PC-3 (cell line): ENCODE measurements at regions not wholly inside any gene's neighbourhood (a gene's known extent, or its start where the extent isn't known, plus 50 kb on each side); places are given as distances from the start of the nearest gene placed in this dataset.

Experiments used
- ATAC-seq: fragments of 200-7000 bp; cut with Tn5 transposase; 2 replicates; pipeline ENCODE4 v1.9.1; 2020; ENCODE audit warnings: mild to moderate bottlenecking, moderate library complexity
- BruUV-seq: library from RNA; stranded (reverse); fragments of 400-500 nt; replicated peaks from 2 replicates; lab custom pipeline; 2021; lab: Mats Ljungman, UMichigan
- CTCF ChIA-PET: fragments of 300-600 bp; sonication (Branson Sonifier 250); formaldehyde crosslinking; loops from one replicate; lab custom pipeline; 2022; ENCODE audit warnings: antibody characterized with exemption; lab: Charles Lee
- POLR2A ChIA-PET: fragments of 300-600 bp; sonication (Branson Sonifier 250); formaldehyde crosslinking; loops from one replicate; lab custom pipeline; 2022; ENCODE audit warnings: antibody characterized with exemption; ENCODE audit not compliant: unreplicated experiment; lab: Charles Lee
- DNase-seq: peaks from one replicate; pipeline ENCODE4 v3.0.0-alpha.2; 2015
- H2AFZ ChIP-seq: fragments of 300-600 bp; sonication (generic); 2 replicates; pipeline ENCODE4 v1.6.0; 2016; ENCODE audit warnings: antibody characterized with exemption, low read length
- H3F3A ChIP-seq: fragments of 300-600 bp; sonication (generic); one replicate; pipeline ENCODE4 v1.6.0; 2017; ENCODE audit warnings: antibody characterized with exemption, low read length, control low read depth, mild to moderate bottlenecking; ENCODE audit not compliant: unreplicated experiment
- H3K27ac ChIP-seq: fragments of 300-600 bp; sonication (generic); 2 replicates; pipeline ENCODE4 v1.5.1; 2016; ENCODE audit warnings: mild to moderate bottlenecking, low read length
- H3K27me3 ChIP-seq: fragments of 300-600 bp; sonication (generic); 2 replicates; pipeline ENCODE4 v1.6.1; 2016; ENCODE audit warnings: low read length, mixed read lengths
- H3K36me3 ChIP-seq: fragments of 300-600 bp; sonication (generic); 2 replicates; pipeline ENCODE4 v1.6.1; 2016; ENCODE audit warnings: low read depth, mixed run types, low read length, mixed read lengths
- H3K4me1 ChIP-seq: fragments of 300-600 bp; sonication (generic); 2 replicates; pipeline ENCODE4 v1.5.1; 2016; ENCODE audit warnings: low read length; ENCODE audit not compliant: insufficient read depth
- H3K4me2 ChIP-seq: fragments of 300-600 bp; sonication (generic); 2 replicates; pipeline ENCODE4 v1.6.0; 2016; ENCODE audit warnings: low read length
- H3K4me3 ChIP-seq: fragments of 300-600 bp; sonication (generic); 2 replicates; pipeline ENCODE4 v1.5.1; 2016; ENCODE audit warnings: mild to moderate bottlenecking, low read length, mixed read lengths
- H3K79me2 ChIP-seq: fragments of 300-600 bp; sonication (generic); 2 replicates; pipeline ENCODE4 v1.6.1; 2017; ENCODE audit warnings: low read length, mixed read lengths
- H3K9ac ChIP-seq: fragments of 300-600 bp; sonication (generic); 2 replicates; pipeline ENCODE4 v1.6.0; 2016; ENCODE audit warnings: mild to moderate bottlenecking, low read length
- H3K9me2 ChIP-seq: fragments of 300-600 bp; sonication (generic); replicated peaks from 2 replicates; pipeline ENCODE4 v1.6.1; 2016; ENCODE audit warnings: mixed run types, low read length, mixed read lengths
- H3K9me3 ChIP-seq: fragments of 300-600 bp; sonication (generic); 2 replicates; pipeline ENCODE4 v1.6.1; 2016; ENCODE audit warnings: low read length, mixed read lengths
- H4K20me1 ChIP-seq: fragments of 300-600 bp; sonication (generic); 2 replicates; pipeline ENCODE4 v1.6.1; 2016; ENCODE audit warnings: low read length, mixed read lengths
- EZH2 ChIP-seq: fragments of 300-600 bp; sonication (generic); IDR thresholded peaks from one replicate; pipeline ENCODE4 v1.6.1; 2017; ENCODE audit warnings: antibody characterized with exemption, mild to moderate bottlenecking, low read length; ENCODE audit not compliant: unreplicated experiment
- EZH2phosphoT487 ChIP-seq: fragments of 300-600 bp; sonication (generic); IDR thresholded peaks from 2 replicates; pipeline ENCODE4 v1.6.1; 2018; ENCODE audit warnings: mild to moderate bottlenecking, antibody characterized with exemption, low read length, borderline replicate concordance
- intact Hi-C: fragments of 100-400 bp; cut with micrococcal nuclease; formaldehyde crosslinking; loops from 2 replicates; pipeline ENCODE4 v1.9.0; 2023
- TF ChIP-seq, protein P1 (sequence below): fragments of 300-600 bp; sonication (generic); conservative IDR thresholded peaks from 2 replicates; pipeline ENCODE4 v1.5.1; 2017; ENCODE audit warnings: antibody characterized with exemption, low read depth, mild to moderate bottlenecking, low read length

DNA sequence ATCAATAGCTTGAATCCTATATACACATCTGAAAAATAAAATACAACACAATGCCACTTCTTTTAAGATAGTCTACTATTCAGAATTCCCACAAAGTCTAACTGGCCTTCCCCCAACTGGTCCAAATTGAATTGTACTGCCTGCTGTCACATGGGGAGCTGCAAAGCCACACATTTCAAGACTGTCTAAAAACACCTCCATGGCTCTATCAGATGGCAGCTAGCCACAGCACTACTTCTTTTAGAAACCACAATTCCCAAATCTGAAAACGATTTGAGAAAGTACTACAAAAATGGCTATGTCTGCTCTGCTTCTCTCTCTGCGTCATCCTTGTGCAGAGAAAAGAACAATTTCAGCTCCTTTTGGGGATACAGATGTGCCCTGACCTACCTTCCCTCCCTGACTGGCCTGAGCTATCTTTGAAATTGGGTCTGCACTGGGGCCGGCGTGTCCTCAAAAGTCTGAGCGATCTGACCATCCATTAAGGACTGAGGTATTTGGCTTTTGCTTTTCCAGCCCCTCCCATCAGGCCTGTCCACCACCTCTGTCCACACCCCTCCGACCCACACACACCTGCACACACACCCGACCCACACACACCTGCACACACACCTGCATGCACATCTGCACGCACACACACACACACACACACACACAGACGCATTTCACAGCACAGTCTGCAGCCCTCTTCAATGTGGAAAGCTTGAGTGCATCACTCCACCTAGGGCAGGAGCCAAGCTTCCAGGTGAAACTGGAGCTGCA, 68.6 kb upstream of the IPO5 start:
- H3K4me3 ChIP-seq = no peak overlapping the region
- H3K27me3 ChIP-seq = no peaks in the 10 kb centered on the region
- H2AFZ ChIP-seq = no peak overlapping the region
- H3K36me3 ChIP-seq = no peaks in the 10 kb centered on the region
- H3K9ac ChIP-seq = no peak overlapping the region
- no peaks in the 10 kb centered on the region for H3K9me3 ChIP-seq
- DNase-seq (no peak), ATAC-seq (no peak)
- ChIA-PET CTCF (no interaction called here), POLR2A (no interaction called here)
- H3K79me2 ChIP-seq = no peaks in the 10 kb centered on the region
- peaks cover 17% of the 10 kb centered on the region for H3K4me1 ChIP-seq
- intact Hi-C loops = no loop called here
- no TSS peak for BruUV-seq
- H3K27ac ChIP-seq = no peak overlapping the region
- peaks cover 4% of the 10 kb centered on the region for H3F3A ChIP-seq
- H3K9me2 ChIP-seq = no peaks in the 10 kb centered on the region
- TF ChIP-seq, protein P1, sequence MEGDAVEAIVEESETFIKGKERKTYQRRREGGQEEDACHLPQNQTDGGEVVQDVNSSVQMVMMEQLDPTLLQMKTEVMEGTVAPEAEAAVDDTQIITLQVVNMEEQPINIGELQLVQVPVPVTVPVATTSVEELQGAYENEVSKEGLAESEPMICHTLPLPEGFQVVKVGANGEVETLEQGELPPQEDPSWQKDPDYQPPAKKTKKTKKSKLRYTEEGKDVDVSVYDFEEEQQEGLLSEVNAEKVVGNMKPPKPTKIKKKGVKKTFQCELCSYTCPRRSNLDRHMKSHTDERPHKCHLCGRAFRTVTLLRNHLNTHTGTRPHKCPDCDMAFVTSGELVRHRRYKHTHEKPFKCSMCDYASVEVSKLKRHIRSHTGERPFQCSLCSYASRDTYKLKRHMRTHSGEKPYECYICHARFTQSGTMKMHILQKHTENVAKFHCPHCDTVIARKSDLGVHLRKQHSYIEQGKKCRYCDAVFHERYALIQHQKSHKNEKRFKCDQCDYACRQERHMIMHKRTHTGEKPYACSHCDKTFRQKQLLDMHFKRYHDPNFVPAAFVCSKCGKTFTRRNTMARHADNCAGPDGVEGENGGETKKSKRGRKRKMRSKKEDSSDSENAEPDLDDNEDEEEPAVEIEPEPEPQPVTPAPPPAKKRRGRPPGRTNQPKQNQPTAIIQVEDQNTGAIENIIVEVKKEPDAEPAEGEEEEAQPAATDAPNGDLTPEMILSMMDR = no peak
- TF ChIP-seq EZH2 = no peak
- no peak for TF ChIP-seq EZH2phosphoT487
- H4K20me1 ChIP-seq = no peaks in the 10 kb centered on the region
- H3K4me2 ChIP-seq = no peak overlapping the region

DNA sequence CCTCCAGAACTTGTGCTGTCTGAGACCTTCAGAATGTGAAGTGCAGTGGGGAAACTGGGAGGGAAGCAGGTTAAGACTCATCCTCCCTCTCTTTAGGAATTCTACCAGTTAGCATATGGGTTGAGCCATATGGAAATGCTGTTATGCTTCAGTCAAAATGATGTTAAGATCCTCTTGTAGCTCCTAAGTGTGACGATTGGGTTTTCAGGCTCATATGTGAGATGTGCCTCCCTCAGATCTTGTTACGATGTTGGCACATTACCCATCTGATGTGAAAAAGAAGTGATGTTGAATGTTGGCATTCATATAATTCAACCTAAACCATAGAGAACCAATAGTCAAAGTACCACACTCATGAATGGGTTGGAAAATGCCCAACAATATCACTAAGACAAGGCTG, 67.8 kb upstream of the IPO5 start:
- H4K20me1 ChIP-seq = no peaks in the 10 kb centered on the region
- H3F3A ChIP-seq = no peaks in the 10 kb centered on the region
- no peaks in the 10 kb centered on the region for H3K9me2 ChIP-seq
- H3K4me1 ChIP-seq = peaks cover 9% of the 10 kb centered on the region
- no peak overlapping the region for H3K9ac ChIP-seq
- H3K79me2 ChIP-seq = no peaks in the 10 kb centered on the region
- no peak overlapping the region for H3K4me3 ChIP-seq
- DNase-seq (no peak), ATAC-seq (no peak)
- intact Hi-C loops = no loop called here
- no peak overlapping the region for H3K4me2 ChIP-seq
- ChIA-PET CTCF (no interaction called here), POLR2A (no interaction called here)
- BruUV-seq = no TSS peak
- no peaks in the 10 kb centered on the region for H3K9me3 ChIP-seq
- no peak overlapping the region for H3K27ac ChIP-seq
- H2AFZ ChIP-seq = no peak overlapping the region
- H3K27me3 ChIP-seq = no peaks in the 10 kb centered on the region
- H3K36me3 ChIP-seq = no peaks in the 10 kb centered on the region
- TF ChIP-seq EZH2phosphoT487 = no peak
- TF ChIP-seq EZH2 = no peak
- TF ChIP-seq, protein P1 = no peak

DNA sequence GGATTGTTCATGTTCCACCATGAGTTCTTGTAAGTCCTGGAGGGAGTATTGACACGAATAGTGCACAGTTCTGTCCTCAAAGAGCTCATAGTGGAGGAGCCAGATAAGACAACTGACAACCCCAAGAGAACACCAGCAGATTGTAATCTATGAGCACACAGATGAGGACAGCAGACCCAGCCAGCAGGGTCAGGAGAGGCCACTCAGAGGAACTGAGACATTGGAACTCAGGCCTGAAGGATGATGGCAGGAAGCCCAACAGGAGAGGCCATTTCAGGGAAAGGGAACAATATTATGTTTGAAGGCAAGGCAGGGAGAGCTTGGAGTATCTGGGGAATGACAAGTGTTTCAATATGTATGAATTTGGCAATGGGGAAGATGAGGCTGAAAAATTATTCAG, 63.7 kb upstream of the IPO5 start:
- Histone ChIP-seq H3K4me3 (no peak overlapping the region), H3K9me3 (no peaks in the 10 kb centered on the region), H3K9me2 (no peaks in the 10 kb centered on the region), H3K36me3 (no peaks in the 10 kb centered on the region), H3K27ac (no peak overlapping the region), H3F3A (no peaks in the 10 kb centered on the region), H3K9ac (no peak overlapping the region), H3K4me2 (no peak overlapping the region), H3K27me3 (no peaks in the 10 kb centered on the region), H3K4me1 (no peaks in the 10 kb centered on the region), H2AFZ (no peak overlapping the region), H4K20me1 (no peaks in the 10 kb centered on the region), H3K79me2 (no peaks in the 10 kb centered on the region)
- no peak for TF ChIP-seq EZH2phosphoT487
- TF ChIP-seq EZH2 = no peak
- TF ChIP-seq, protein P1 = no peak
- POLR2A ChIA-PET = interaction anchor here (0.6 kb wide), 1 partner anchor 10 kb away, joined by 14 read pairs; no protein-coding TSS in a partner anchor
- BruUV-seq = no TSS peak
- ATAC-seq (no peak), DNase-seq (no peak)
- intact Hi-C loops = no loop called here
- CTCF ChIA-PET = no interaction called here
